ENCODE measurements at regions not wholly inside any gene's neighbourhood (a gene's known extent, or its start where the extent isn't known, plus 50 kb on each side); places are given as distances from the start of the nearest gene placed in this dataset.
"Not testable (repeated sequence)": the region's sequence is repeated elsewhere in the genome, so short reads cannot be mapped to it uniquely, and the experiment has no call there.

- H3K4me3 ChIP-seq (ENCODE audit: low read length), result no peak overlapping the region
- DNase-seq (ENCODE audit: low read depth, low spot score), result no peak
Observed at GRCh38 chr1:245070836-245071615, 83.8 kb upstream of the KIF26B start.

DNA sequence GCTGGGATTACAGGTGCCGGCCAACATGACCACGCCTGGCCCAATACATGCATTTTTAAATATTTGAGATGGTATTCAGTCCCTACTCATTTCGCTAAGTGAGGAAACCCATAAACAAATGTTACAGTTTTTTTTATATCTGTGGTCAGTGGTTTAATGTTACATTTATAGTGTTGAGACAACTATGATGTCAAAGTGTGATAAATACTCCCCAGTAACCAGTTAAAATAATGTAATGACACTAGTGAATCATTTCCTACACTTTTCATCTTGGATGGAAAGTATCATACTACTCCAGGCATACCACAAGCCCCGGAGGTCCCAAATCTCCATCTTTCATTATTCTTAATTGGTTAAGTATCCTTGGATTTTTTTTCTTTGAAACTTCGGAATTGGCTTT lies 87.5 kb upstream of the KIF26B start:
- no peak for DNase-seq (ENCODE audit: low read depth, low spot score)
- no peak overlapping the region for H3K4me3 ChIP-seq (ENCODE audit: low read length)

DNA sequence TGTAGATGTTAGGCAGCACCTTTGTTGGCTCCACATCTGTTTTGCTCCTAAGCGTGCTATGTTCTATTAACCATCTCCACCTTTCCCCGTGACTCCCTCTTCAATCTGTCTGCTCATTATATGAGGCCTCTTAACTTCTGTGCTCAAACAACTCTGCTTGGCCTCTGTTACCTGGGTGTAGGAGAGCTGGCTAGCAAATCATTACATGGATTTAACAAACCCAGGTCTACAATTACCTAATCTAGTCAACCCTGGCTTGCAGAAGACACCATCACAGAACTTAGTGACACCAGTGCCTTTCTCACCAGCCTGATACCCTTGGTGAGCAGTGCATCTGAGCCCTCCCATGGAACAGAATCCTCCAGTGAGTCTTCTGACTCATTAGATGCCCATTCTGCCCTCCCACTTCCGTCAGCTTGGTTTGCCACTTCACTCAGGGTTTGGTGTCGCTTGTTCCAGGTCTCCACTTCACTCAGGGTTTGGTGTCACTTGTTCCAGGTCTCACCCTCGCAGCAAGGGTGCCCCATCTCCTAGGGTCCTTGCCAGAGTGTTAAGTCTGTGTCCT lies 92.0 kb upstream of the KIF26B start:
- DNase-seq (ENCODE audit: low read depth, low spot score), result peak; percentile 35
- H3K4me3 ChIP-seq (ENCODE audit: low read length), result no peak overlapping the region

DNA sequence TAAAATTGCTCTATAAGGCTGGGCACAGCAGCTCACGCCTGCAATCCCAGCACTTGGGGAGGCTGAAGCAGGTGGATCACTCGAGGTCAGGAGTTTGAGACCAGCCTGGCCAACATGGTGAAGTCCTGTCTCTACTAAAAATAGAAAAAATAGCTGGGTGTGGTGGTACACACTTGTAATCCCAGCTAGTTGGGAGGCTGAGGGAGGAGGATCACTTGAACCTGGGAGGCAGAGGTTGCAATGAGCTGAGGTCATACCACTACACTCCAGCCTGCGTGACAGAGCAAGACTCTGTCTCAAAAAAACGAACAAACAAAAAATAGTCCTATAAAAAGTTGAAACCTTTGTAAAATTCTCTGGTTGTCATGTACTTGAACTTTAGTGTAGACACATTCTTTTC lies 93.0 kb upstream of the KIF26B start:
- not testable (repeated sequence) for H3K4me3 ChIP-seq (ENCODE audit: low read length); DNase-seq (ENCODE audit: low read depth, low spot score)

GRCh38 chr1:245060684-245061374 lies 94.0 kb upstream of the KIF26B start:
- no peak for DNase-seq (ENCODE audit: low read depth, low spot score)

GRCh38 chr1:245059806-245060424 lies 94.9 kb upstream of the KIF26B start:
- no peak for DNase-seq (ENCODE audit: low read depth, low spot score)
- no peak overlapping the region for H3K4me3 ChIP-seq (ENCODE audit: low read length)

More at GRCh38 chr1:245060684-245061374, 94.0 kb upstream of the KIF26B start:
- no peak overlapping the region for H3K4me3 ChIP-seq (ENCODE audit: low read length)

GRCh38 chr1:245058882-245059281 lies 95.9 kb upstream of the KIF26B start:
- DNase-seq (ENCODE audit: low read depth, low spot score), result no peak
- H3K4me3 ChIP-seq (ENCODE audit: low read length), result no peak overlapping the region

GRCh38 chr1:245058436-245058835 lies 96.3 kb upstream of the KIF26B start:
- no peak overlapping the region for H3K4me3 ChIP-seq (ENCODE audit: low read length)
- no peak for DNase-seq (ENCODE audit: low read depth, low spot score)

GRCh38 chr1:245056913-245057312 lies 97.9 kb upstream of the KIF26B start:
- DNase-seq (ENCODE audit: low read depth, low spot score), result no peak
- no peak overlapping the region for H3K4me3 ChIP-seq (ENCODE audit: low read length)

DNA sequence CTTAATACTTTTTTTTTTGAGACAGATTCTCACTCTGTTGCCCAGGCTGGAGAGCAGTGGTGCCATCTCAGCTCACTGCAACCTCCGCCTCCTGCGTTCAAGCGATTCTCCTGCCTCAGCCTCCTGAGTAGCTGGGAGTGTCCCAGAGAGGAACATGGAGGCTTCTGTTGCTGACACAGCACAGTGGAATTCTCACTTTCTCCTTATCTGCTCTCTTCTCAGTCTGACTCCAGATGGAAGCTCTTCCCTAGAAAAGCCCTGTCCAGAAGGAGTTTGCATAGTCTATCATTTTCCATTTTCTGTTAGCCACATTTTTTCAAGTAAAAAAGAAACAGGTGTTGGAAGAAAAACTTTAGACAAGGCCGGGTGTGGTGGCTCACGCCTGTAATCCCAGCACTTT lies 98.5 kb upstream of the KIF26B start:
- not testable (repeated sequence) for DNase-seq (ENCODE audit: low read depth, low spot score); H3K4me3 ChIP-seq (ENCODE audit: low read length)

GRCh38 chr1:245055752-245056151 lies 99.0 kb upstream of the KIF26B start:
- DNase-seq (ENCODE audit: low read depth, low spot score), result no peak
- H3K4me3 ChIP-seq (ENCODE audit: low read length), result no peak overlapping the region

DNA sequence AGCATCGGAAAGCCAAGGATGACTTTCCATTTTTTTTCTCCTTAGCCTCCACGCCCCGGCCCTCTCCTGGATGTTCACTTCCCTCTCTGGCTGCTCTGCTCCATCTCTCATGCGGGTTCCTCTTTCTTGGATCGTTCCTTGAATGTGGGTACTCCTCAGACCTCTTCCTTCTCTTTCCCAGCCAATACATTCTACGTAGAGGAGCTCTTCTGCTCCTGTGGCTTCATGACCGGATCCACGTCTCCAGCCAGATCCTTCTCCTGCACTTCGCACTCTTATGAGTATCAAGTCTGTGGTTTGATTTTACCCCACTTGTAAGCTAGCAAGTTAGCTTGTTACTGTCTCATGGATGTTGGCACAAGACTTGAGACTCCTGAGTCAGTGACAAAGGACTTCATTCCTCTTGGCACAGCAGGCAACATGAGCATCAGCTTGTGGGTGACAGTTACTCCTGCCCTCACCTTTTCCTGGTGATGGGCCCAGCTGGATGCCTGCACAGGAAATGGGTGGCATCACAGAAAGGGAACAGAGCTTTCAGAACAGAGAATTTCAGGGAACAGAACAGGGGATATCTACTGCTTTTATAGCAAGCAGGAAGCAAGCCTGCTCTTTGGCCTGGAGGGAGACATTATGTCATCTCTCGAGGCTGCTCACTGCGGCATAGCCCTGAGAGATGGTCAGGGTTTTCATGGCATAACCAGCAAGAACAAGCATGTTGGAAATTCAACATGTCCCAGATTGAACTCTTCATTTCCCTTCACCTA lies 100.1 kb upstream of the KIF26B start:
- DNase-seq (ENCODE audit: low read depth, low spot score), result no peak
- H3K4me3 ChIP-seq (ENCODE audit: low read length), result no peak overlapping the region

- H3K4me3 ChIP-seq (ENCODE audit: low read length), result no peak overlapping the region
- DNase-seq (ENCODE audit: low read depth, low spot score), result no peak
Observed at GRCh38 chr1:245054105-245054504, 100.7 kb upstream of the KIF26B start.

- DNase-seq (ENCODE audit: low read depth, low spot score), result no peak
Observed at GRCh38 chr1:245052258-245052657, 102.5 kb upstream of the KIF26B start.

DNA sequence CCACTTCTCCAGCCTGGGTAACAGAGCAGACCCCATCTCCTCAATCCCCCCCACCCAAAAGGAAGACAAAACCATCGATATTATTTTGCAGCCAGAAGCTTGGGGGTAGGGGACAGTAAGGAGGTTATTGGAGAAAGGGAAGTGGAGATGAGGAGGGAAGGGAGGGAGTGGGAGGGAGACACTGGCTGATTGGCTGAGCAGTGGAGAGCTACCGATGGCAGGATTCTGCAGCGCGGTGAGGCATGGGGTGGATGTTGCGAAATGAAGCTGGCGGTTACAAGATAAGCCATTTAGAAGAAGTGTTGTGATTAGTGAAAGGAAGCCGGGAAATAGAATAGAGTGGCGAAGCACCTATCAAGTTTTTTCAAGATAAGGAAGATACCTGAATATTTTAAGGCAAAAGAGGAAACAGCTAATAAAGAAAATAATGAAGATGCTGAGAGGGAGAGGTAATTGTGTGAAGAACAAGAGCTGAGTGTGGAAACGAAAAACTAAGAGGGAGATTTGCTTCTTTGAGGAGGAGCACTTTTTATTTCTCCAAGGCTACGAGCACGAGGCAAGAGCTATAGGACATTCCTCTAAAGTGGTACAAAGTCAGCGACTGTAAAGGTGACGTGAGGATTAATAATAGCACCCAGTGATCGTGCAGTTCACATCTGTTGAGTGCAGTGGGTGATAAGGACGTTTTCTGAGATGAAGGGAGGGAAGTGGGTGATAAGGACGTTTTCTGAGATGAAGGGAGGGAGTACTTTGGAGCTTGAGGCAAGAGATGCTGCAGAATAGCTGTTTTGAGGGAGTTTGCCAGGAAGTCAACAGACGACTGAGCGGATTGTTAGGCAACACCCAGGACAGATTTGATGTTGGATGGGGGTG lies 103.2 kb upstream of the KIF26B start:
- DNase-seq (ENCODE audit: low read depth, low spot score), result no peak
- no peak overlapping the region for H3K4me3 ChIP-seq (ENCODE audit: low read length)

More at GRCh38 chr1:245052258-245052657, 102.5 kb upstream of the KIF26B start:
- H3K4me3 ChIP-seq (ENCODE audit: low read length), result no peak overlapping the region

- H3K4me3 ChIP-seq (ENCODE audit: low read length), result no peak overlapping the region
- DNase-seq (ENCODE audit: low read depth, low spot score), result no peak
Observed at GRCh38 chr1:245046769-245047168, 108.0 kb upstream of the KIF26B start.

- no peak for DNase-seq (ENCODE audit: low read depth, low spot score)
- no peak overlapping the region for H3K4me3 ChIP-seq (ENCODE audit: low read length)
Observed at GRCh38 chr1:245046315-245046714, 108.5 kb upstream of the KIF26B start.
